Ovary (tissue), 7 donors: ENCODE measurements at regions not wholly inside any gene's neighbourhood (a gene's known extent, or its start where the extent isn't known, plus 50 kb on each side); places are given as distances from the start of the nearest gene placed in this dataset.

Source experiments
- DNase-seq, 5 donors: peaks; one replicate each; pipeline ENCODE4 v3.0.0-alpha.2; 2019 to 2020
- H3K27ac ChIP-seq, 2 donors: fragments of 200-600 bp; one replicate each; pipeline versions ENCODE4 v1.5.1 to v1.8.0; 2019 to 2022
- H3K27me3 ChIP-seq: fragments of 200-600 bp; one replicate; pipeline ENCODE4 v1.8.0; 2022
- H3K36me3 ChIP-seq: fragments of 200-600 bp; sonication (generic); one replicate; pipeline ENCODE4 v1.5.1; 2019
- H3K4me1 ChIP-seq: one replicate; pipeline ENCODE4 v1.8.1; 2013; ENCODE audit warnings: mild to moderate bottlenecking, moderate library complexity; ENCODE audit not compliant: insufficient read depth
- H3K4me3 ChIP-seq: fragments of 200-600 bp; sonication (generic); one replicate; pipeline ENCODE4 v1.5.1; 2017
- H3K9me3 ChIP-seq, 2 donors: fragments of 200-600 bp in 1 of 2; sonication (generic) in 1 of 2; one replicate each; pipeline versions ENCODE4 v1.5.1 to v1.8.1; 2013 to 2019; ENCODE audit warnings: mild to moderate bottlenecking in 1 of 2, moderate library complexity in 1 of 2
- EP300 ChIP-seq: sonication (generic); formaldehyde crosslinking; IDR thresholded peaks from one replicate; pipeline ENCODE4 v1.6.1; 2017; ENCODE audit warnings: antibody characterized with exemption
- POLR2A ChIP-seq: fragments of 450-650 bp; IDR thresholded peaks from one replicate; pipeline ENCODE4 v1.6.1; 2017; ENCODE audit warnings: antibody characterized with exemption, mild to moderate bottlenecking, moderate library complexity
- WGBS, 3 donors: extraction: QIAGEN DNeasy Blood & Tissue Kit in 1 of 3; methylation state at CpG; one replicate each; pipeline versions ENCODE4 v1.1.5 to v1.1.7; 2013 to 2017; 5-methylcytosine and 5-hydroxymethylcytosine counted together
- intact Hi-C, 4 donors: fragments of 100-400 bp; cut with DNase I; formaldehyde crosslinking; loops; one replicate each; pipeline versions ENCODE4 v1.11.0 to v1.15.1; 2022 to 2023
- TF ChIP-seq, protein P1 (sequence below), 3 donors: fragments of 450-650 bp in 2 of 3; fragments of 200-600 bp in 1 of 3; IDR thresholded peaks; one replicate each; pipeline versions ENCODE4 v1.5.1 to v1.8.0; 2016 to 2022; ENCODE audit warnings: antibody characterized with exemption in 3 of 3, mild to moderate bottlenecking in 1 of 3
- donor health status: DM: no; HTN: no; CAD: no; lungs with moderate emphysema.
- donor health status: DM: no; HTN: no; CAD: no.
- donor health status: Bipolar disorder and iron deficiency.
- donor health status: DM: no; HTN: no; CAD: no.
- donor health status: DM: yes; HTN: yes; CAD: no.

DNA sequence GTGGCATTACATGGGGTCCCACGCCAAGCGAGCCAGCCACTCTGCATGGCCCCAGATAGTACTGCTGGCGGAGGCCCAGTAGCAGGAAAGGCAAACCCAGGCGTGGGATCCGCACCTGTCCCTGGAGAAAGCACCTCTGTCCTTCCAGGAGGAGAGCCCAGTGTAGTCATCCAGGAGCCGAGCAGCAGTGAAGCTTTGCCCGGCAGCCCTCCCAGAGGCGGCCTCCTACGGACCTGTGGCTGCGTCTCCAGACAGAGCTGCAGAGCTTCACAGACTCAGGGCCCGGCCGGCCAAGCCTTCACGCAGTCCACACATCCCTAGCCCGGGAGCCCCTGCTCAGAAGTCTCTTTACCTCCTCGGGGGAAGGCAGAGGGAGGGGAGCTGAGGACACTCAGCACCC lies 100.8 kb upstream of the PPP1R26 start:
- TF ChIP-seq POLR2A (no peak), EP300 (no peak)
- TF ChIP-seq, protein P1, sequence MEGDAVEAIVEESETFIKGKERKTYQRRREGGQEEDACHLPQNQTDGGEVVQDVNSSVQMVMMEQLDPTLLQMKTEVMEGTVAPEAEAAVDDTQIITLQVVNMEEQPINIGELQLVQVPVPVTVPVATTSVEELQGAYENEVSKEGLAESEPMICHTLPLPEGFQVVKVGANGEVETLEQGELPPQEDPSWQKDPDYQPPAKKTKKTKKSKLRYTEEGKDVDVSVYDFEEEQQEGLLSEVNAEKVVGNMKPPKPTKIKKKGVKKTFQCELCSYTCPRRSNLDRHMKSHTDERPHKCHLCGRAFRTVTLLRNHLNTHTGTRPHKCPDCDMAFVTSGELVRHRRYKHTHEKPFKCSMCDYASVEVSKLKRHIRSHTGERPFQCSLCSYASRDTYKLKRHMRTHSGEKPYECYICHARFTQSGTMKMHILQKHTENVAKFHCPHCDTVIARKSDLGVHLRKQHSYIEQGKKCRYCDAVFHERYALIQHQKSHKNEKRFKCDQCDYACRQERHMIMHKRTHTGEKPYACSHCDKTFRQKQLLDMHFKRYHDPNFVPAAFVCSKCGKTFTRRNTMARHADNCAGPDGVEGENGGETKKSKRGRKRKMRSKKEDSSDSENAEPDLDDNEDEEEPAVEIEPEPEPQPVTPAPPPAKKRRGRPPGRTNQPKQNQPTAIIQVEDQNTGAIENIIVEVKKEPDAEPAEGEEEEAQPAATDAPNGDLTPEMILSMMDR (IDR thresholded peaks at IDR 0.05): no peak
- H3K4me1 ChIP-seq: no peaks in the 10 kb centered on the region
- no peak overlapping the region for H3K4me3 ChIP-seq
- no peak for DNase-seq
- WGBS, 3 donors: 86 to 88% (median 87%) methylated on average over 15 of the region's 15 CpGs
- H3K9me3 ChIP-seq: no peaks in the 10 kb centered on the region
- H3K27ac ChIP-seq: no peak overlapping the region
- intact Hi-C loops: no loop called here
- H3K27me3 ChIP-seq: no peaks in the 10 kb centered on the region
- no peaks in the 10 kb centered on the region for H3K36me3 ChIP-seq

DNA sequence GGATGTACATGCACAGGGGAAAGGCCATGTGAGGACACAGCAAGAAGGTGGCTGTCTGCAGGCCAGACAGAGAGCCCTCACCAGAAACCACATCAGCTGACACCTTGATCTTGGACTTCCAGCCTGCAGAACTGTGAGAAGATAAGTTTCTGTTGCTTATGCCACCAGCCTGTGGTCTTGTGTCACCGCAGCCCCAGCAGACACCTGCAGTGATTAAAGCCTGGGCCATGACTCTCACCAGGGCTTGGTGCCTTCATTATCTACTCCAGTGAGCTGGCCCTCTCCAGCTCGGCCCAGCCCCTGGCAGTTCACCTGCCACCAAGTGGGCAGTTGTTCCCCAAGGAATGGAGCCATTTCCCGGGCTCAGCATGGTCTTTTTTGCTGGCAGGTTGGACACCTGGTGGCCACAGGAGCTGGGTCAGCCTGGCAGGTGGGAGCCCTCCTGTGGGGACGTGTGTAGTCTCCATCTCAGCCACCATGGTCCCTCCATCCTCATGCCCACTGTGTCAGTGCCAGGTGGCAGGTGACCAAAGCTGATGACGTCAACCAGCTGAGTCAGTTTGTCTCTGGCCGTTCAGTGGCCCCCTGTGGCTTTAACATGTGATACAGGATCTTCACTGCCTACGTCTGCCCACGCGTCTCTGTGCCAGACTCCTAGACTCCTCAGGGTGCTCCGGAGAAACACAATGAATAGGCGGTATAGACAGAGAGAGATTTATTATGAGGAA lies 99.9 kb upstream of the PPP1R26 start:
- 84 to 87% (median 85%) methylated on average over 11 of the region's 11 CpGs for WGBS, 3 donors
- TF ChIP-seq, protein P1 (IDR thresholded peaks at IDR 0.05): no peak
- TF ChIP-seq POLR2A (no peak), EP300 (no peak)
- Histone ChIP-seq H3K4me1 (no peaks in the 10 kb centered on the region), H3K9me3 (no peaks in the 10 kb centered on the region), H3K27me3 (no peaks in the 10 kb centered on the region), H3K4me3 (no peak overlapping the region), H3K27ac (no peak overlapping the region), H3K36me3 (no peaks in the 10 kb centered on the region)
- DNase-seq: no peak
- intact Hi-C loops: no loop called here

DNA sequence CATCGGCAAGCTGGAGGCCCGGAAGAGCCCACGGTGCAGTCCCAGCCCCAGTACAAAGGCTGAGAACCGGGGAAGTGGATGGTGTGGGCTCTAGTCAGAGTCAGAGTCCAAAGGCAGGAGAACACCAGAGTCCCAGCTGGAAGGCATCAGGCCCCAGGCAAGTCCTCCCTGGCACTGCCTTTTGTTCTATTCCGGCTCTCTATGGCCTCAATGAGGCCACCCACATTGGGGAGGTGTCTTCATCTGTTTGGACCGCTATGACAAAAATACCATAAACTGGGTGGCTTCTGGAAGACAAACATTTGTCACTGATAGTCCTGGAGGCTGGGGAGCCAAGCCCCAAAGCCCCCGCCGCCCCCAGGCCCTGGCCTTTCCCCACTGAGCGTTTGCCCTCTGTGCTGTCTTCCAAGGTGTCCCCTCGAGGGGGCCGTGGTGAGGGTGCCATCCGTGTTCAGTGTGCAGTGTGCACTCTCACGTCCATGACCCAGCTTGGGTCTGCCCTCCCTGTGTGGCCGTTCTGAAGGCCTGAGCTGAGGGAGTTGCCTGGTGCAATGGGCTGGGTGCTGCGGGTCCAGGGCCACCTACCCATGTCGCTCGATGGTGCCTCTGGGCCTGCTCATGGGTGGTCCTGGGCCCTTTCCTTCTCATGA lies 99.1 kb upstream of the PPP1R26 start:
- H3K4me1 ChIP-seq: no peaks in the 10 kb centered on the region
- no peak overlapping the region for H3K4me3 ChIP-seq
- intact Hi-C loops: no loop called here
- no peak for DNase-seq
- no peaks in the 10 kb centered on the region for H3K9me3 ChIP-seq
- H3K36me3 ChIP-seq: no peaks in the 10 kb centered on the region
- TF ChIP-seq, protein P1 (IDR thresholded peaks at IDR 0.05): no peak
- TF ChIP-seq EP300 (no peak), POLR2A (no peak)
- H3K27me3 ChIP-seq: no peaks in the 10 kb centered on the region
- 81 to 92% (median 88%) methylated on average over 17 of the region's 17 CpGs for WGBS, 3 donors
- no peak overlapping the region for H3K27ac ChIP-seq

DNA sequence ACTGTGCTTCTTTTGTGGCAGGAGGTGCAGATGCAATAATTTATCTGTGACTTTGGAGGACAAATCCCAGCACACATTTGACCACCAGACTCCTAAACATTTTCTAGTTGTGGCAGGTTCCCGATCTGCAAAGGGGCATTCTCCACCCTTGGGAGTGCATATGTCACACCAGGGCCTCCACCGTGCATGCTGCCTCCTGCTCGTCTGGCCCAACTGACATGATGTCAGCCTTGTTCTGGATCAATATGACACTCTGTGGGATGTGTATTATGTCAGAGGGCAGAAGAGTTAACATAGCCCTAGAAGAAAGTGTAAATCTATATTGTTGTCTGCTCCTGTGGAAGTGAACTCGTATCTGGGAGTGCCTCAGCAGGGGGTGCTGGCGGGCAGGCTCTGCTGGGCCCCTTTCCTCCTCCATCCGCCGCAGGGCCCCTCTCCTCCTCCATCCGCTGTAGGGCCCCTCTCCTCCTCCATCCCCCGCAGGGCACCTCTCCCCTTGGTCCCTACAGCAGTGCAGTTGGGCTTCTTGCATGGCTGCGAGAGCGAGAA lies 97.7 kb upstream of the PPP1R26 start:
- Histone ChIP-seq H3K9me3 (no peaks in the 10 kb centered on the region), H3K4me1 (no peaks in the 10 kb centered on the region), H3K27ac (no peak overlapping the region), H3K4me3 (no peak overlapping the region), H3K27me3 (no peaks in the 10 kb centered on the region), H3K36me3 (no peaks in the 10 kb centered on the region)
- no peak for DNase-seq
- intact Hi-C loops: no loop called here
- TF ChIP-seq, protein P1 (IDR thresholded peaks at IDR 0.05): no peak
- no peak for TF ChIP-seq EP300
- no peak for TF ChIP-seq POLR2A
- WGBS, 3 donors: 55 to 62% (median 58%) methylated on average over 11 of the region's 11 CpGs
